ENCODE measurements at regions not wholly inside any gene's neighbourhood (a gene's known extent, or its start where the extent isn't known, plus 50 kb on each side); places are given as distances from the start of the nearest gene placed in this dataset.

DNA sequence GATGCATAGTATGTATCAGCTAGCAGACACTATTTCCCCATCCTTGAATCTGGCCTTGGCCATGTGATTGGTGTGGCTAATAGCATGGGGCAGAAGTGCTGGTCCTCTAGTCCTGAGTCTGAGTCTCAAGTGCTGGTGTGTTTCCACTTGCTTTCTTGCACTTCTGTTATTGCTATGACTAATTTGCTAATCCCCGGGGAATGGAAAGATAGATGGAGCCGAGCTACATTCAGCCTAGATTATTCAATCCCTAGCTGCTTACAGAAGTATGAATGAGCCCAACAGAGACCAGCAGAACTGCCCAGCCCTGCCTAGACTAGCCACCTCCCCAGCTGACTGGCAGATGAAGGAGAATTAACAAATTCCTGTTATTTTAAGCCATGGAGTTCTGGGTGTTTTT, 53.2 kb upstream of the SYPL1 start:
- no peak for DNase-seq (ENCODE audit: low read depth)

DNA sequence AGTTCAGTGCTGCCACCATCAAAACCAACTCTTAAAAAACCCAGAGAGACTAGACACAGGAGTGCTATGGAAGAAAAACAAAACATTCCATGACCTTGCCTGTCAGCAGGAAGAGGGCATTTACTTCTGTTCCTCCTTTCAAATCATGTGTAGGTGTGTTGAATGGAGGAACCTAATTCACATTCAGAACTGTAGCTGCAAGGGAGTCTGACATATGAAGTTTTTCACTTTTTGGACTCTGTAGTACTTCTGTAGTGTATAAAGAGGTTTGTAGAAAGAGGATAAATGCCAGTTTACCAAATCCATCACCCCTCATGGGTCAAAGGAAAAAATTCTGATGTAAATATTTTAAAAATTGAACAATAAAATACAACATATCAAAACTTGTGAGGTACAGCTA, 51.1 kb upstream of the SYPL1 start:
- no peak for DNase-seq (ENCODE audit: low read depth)

All from activated gamma-delta T cell treated with anti-CD3 and anti-CD28 coated beads, Interleukin-2, amount 50 U/mL, for 16 hours (primary cell).